Bronchial epithelial cell (primary cell): ENCODE measurements at regions not wholly inside any gene's neighbourhood (a gene's known extent, or its start where the extent isn't known, plus 50 kb on each side); places are given as distances from the start of the nearest gene placed in this dataset.
"Not testable (repeated sequence)": the region's sequence is repeated elsewhere in the genome, so short reads cannot be mapped to it uniquely, and the experiment has no call there.

Source experiments
- DNase-seq: peaks from one replicate; pipeline ENCODE4 v3.0.0-alpha.2; 2010; ENCODE audit warnings: low read depth
- FAIRE-seq: peaks from 2 replicates; lab custom pipeline; 2011; peaks lifted over from hg19 to GRCh38; lab: Jason Lieb, UNC
- H3K27me3 ChIP-seq: 2 replicates; pipeline ENCODE4 v1.5.1; 2011; ENCODE audit warnings: low read length; ENCODE audit not compliant: control insufficient read depth, insufficient read depth
- H3K36me3 ChIP-seq: 2 replicates; pipeline ENCODE4 v1.5.1; 2011; ENCODE audit warnings: low read length; ENCODE audit not compliant: control insufficient read depth, insufficient read depth
- H3K4me3 ChIP-seq: 2 replicates; pipeline ENCODE4 v1.5.1; 2011; ENCODE audit warnings: mild to moderate bottlenecking, low read depth, low read length, control low read depth
- CTCF ChIP-seq: IDR thresholded peaks from 2 replicates; pipeline ENCODE4 v1.5.1; 2011; ENCODE audit warnings: mild to moderate bottlenecking, moderate library complexity, low read length, control low read depth, inconsistent platforms; ENCODE audit not compliant: insufficient read depth, severe bottlenecking

- no peak for DNase-seq
- no peak overlapping the region for H3K4me3 ChIP-seq
- H3K27me3 ChIP-seq = no peaks in the 10 kb centered on the region
- no peak for FAIRE-seq
- TF ChIP-seq CTCF = no peak
- H3K36me3 ChIP-seq = no peaks in the 10 kb centered on the region
These were observed 63.4 kb upstream of the PITX1 start for GRCh38 chr5:135097390-135097789.

GRCh38 chr5:135095871-135096270 is 61.8 kb upstream of the PITX1 start:
- H3K27me3 ChIP-seq = no peaks in the 10 kb centered on the region
- no peaks in the 10 kb centered on the region for H3K36me3 ChIP-seq
- no peak for FAIRE-seq
- DNase-seq = no peak
- no peak overlapping the region for H3K4me3 ChIP-seq
- TF ChIP-seq CTCF = no peak

GRCh38 chr5:135095052-135095715 is 61.2 kb upstream of the PITX1 start:
- FAIRE-seq (no peak), DNase-seq (no peak)
- TF ChIP-seq CTCF = no peak
- H3K4me3 ChIP-seq = no peak overlapping the region
- no peaks in the 10 kb centered on the region for H3K36me3 ChIP-seq
- H3K27me3 ChIP-seq = no peaks in the 10 kb centered on the region

- FAIRE-seq = no peak
- no peaks in the 10 kb centered on the region for H3K27me3 ChIP-seq
- H3K4me3 ChIP-seq = no peak overlapping the region
- no peak for TF ChIP-seq CTCF
- DNase-seq = peak; percentile 26
- H3K36me3 ChIP-seq = no peaks in the 10 kb centered on the region
These were observed 60.5 kb upstream of the PITX1 start for GRCh38 chr5:135094339-135095051.

GRCh38 chr5:135093483-135093882 is 59.5 kb upstream of the PITX1 start:
- H3K36me3 ChIP-seq, DNase-seq, H3K27me3 ChIP-seq, H3K4me3 ChIP-seq, FAIRE-seq: not testable (repeated sequence)

GRCh38 chr5:135092476-135092875 is 58.4 kb upstream of the PITX1 start:
- no peak for FAIRE-seq
- no peaks in the 10 kb centered on the region for H3K27me3 ChIP-seq
- no peak for TF ChIP-seq CTCF

More at GRCh38 chr5:135092476-135092875, 58.4 kb upstream of the PITX1 start:
- Histone ChIP-seq H3K36me3 (no peaks in the 10 kb centered on the region), H3K4me3 (no peak overlapping the region)
- no peak for DNase-seq
